ENCODE measurements at regions not wholly inside any gene's neighbourhood (a gene's known extent, or its start where the extent isn't known, plus 50 kb on each side); places are given as distances from the start of the nearest gene placed in this dataset.

DNA sequence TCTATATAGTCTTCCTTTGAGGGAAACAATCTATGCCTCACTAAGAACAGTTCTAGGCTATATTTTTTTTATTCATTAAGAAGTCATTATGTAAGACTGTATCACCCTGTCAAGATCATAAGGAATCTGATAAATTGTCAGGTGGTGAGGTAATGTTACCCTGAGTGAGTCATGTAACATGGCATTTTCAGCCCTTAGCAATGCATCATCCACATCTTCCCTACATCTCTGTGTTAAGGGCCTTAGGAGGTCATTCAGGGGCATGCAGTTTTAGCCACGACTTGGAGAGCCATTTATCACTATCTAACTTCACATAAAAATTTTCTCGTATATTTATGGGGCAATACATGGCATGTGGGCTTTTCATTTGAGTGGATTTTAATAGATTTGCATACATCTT, 924.5 kb upstream of the MBL2 start:
- 55 to 59% (median 57%) methylated on average over 2 of the region's 2 CpGs for WGBS, 3 donors
- H3K9me3 ChIP-seq = no peaks in the 10 kb centered on the region
- no peaks in the 10 kb centered on the region for H3K27me3 ChIP-seq
- no peaks in the 10 kb centered on the region for H3K4me1 ChIP-seq (ENCODE audit: insufficient read depth)
- H3K36me3 ChIP-seq = no peaks in the 10 kb centered on the region
- intact Hi-C loops (cut with DNase I) = no loop called here
- no peak for DNase-seq
- no peak for TF ChIP-seq EP300 (IDR thresholded peaks at IDR 0.05)
- TF ChIP-seq POLR2A (IDR thresholded peaks at IDR 0.05) = no peak
- TF ChIP-seq, protein P1, sequence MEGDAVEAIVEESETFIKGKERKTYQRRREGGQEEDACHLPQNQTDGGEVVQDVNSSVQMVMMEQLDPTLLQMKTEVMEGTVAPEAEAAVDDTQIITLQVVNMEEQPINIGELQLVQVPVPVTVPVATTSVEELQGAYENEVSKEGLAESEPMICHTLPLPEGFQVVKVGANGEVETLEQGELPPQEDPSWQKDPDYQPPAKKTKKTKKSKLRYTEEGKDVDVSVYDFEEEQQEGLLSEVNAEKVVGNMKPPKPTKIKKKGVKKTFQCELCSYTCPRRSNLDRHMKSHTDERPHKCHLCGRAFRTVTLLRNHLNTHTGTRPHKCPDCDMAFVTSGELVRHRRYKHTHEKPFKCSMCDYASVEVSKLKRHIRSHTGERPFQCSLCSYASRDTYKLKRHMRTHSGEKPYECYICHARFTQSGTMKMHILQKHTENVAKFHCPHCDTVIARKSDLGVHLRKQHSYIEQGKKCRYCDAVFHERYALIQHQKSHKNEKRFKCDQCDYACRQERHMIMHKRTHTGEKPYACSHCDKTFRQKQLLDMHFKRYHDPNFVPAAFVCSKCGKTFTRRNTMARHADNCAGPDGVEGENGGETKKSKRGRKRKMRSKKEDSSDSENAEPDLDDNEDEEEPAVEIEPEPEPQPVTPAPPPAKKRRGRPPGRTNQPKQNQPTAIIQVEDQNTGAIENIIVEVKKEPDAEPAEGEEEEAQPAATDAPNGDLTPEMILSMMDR (IDR thresholded peaks at IDR 0.05) = no peak
- no peak overlapping the region for H3K4me3 ChIP-seq
- H3K27ac ChIP-seq = no peak overlapping the region

DNA sequence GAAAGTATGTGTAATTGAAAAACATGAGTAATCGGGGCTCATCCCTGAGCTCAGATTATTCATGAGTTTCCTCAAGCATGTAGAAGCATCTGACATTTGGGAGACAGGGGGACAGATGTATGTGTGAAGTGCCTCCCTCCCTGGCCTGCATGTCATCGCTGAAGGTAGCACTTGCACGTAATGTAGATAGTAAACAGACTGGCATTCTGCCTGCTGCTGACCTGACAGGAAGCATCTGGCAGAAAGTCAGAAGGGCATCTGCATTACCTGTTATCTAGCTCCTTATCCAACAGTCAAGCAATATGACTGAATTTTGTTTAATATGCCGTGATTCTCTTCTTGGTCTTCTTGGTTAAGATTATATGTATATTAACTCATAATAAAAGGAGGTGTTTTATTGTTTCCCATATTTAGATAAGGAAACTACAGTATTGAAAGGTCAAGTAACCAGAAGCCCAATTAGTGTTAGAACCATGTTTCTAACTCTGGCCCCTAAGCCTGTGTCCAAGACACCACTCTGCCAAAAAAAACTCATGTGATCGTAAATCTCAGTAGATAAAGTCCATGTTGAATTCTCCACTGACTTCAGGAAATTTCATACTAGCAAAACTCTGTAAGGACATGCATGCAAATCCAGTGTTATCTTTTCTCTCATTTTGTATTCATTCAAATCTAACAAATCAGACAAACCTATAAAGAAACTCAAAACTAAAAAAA, 918.1 kb upstream of the MBL2 start:
- H3K27me3 ChIP-seq = no peaks in the 10 kb centered on the region
- H3K4me1 ChIP-seq (ENCODE audit: insufficient read depth) = no peaks in the 10 kb centered on the region
- no peaks in the 10 kb centered on the region for H3K36me3 ChIP-seq
- H3K27ac ChIP-seq = no peak overlapping the region
- H3K9me3 ChIP-seq = no peaks in the 10 kb centered on the region
- DNase-seq = no peak
- intact Hi-C loops (cut with DNase I) = no loop called here
- WGBS, 3 donors = 23 to 36% (median 31%) methylated on average over 5 of the region's 5 CpGs
- TF ChIP-seq, protein P1 (IDR thresholded peaks at IDR 0.05) = no peak
- no peak for TF ChIP-seq POLR2A (IDR thresholded peaks at IDR 0.05)
- no peak for TF ChIP-seq EP300 (IDR thresholded peaks at IDR 0.05)
- H3K4me3 ChIP-seq = no peak overlapping the region

DNA sequence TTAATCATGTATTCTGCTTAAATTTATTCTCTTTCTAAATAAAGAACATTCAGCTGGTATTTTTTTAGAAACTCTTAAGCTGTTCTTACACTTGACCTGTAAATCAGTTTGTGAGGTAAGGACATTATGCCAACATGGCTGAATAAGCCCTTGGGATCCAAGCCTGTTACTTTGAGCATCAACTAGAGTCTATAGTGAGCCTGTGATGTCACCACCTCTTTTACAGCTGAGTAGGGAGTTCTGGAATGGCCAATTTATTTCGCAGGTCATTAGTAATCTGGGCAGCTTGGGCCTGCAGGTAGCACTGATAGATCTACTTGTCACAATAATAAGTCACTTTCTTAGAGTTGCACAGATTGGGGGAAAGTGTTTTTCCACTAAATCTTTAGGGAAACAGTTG, 915.2 kb upstream of the MBL2 start:
- Histone ChIP-seq H3K9me3 (no peaks in the 10 kb centered on the region), H3K27me3 (no peaks in the 10 kb centered on the region), H3K27ac (no peak overlapping the region), H3K4me1 (ENCODE audit: insufficient read depth) (no peaks in the 10 kb centered on the region), H3K4me3 (no peak overlapping the region), H3K36me3 (no peaks in the 10 kb centered on the region)
- intact Hi-C loops (cut with DNase I) = no loop called here
- WGBS, 3 donors = 88 to 97% (median 92%) methylated on average over 1 of the region's 1 CpG
- no peak for DNase-seq
- TF ChIP-seq POLR2A (IDR thresholded peaks at IDR 0.05) = no peak

DNA sequence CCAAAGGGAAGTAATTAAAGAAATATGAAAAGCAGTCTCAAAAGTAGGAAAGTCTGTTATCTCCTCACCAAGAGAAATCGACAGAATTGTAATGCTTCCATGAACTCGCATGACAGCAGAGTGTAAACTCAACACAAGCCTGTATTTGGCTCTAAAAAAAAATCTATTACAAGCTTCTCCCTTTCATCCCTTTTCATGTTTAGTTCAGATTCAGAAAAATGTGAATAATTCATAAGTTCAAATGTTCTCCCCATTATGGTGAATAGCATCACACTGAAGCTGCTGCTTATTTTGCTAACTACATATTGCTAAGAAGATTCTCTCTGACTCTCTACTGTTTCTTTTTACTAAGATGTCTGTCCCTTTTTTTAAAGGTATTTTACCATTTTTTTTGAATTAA, 910.3 kb upstream of the MBL2 start:
- DNase-seq = no peak
- Histone ChIP-seq H3K27me3 (no peaks in the 10 kb centered on the region), H3K9me3 (no peaks in the 10 kb centered on the region), H3K4me3 (no peak overlapping the region), H3K27ac (no peak overlapping the region), H3K36me3 (no peaks in the 10 kb centered on the region), H3K4me1 (ENCODE audit: insufficient read depth) (no peaks in the 10 kb centered on the region)
- intact Hi-C loops (cut with DNase I) = no loop called here
- TF ChIP-seq, protein P1 (IDR thresholded peaks at IDR 0.05) = no peak
- TF ChIP-seq EP300 (IDR thresholded peaks at IDR 0.05) (no peak), POLR2A (IDR thresholded peaks at IDR 0.05) (no peak)
- WGBS, 3 donors = 57 to 66% (median 60%) methylated on average over 2 of the region's 2 CpGs

DNA sequence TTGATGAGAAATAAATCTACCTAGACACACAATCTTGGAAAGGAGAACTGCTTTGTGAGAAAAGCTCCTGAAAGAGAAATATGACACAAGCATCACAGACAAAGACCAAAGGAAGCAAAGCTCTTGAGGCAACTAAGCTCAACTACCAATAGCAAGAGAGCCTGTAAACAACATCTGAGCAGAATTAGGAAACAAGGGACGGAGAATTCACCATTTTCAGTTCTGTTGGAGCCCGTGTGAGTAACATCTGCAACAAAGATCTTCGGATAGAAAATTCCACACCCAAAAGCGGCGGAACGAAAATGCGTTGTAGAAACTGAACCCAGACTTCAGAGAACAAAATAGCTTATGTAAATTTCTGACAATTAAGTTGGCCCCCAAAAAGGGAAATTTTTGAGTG, 909.9 kb upstream of the MBL2 start:
- WGBS, 3 donors = 90 to 93% (median 92%) methylated on average over 7 of the region's 7 CpGs

More for the DNA sequence above, 909.9 kb upstream of the MBL2 start:
- H3K36me3 ChIP-seq = no peaks in the 10 kb centered on the region
- no peak overlapping the region for H3K4me3 ChIP-seq
- no peaks in the 10 kb centered on the region for H3K9me3 ChIP-seq
- no peak for DNase-seq
- no peak overlapping the region for H3K27ac ChIP-seq
- no peak for TF ChIP-seq EP300 (IDR thresholded peaks at IDR 0.05)
- no peak for TF ChIP-seq POLR2A (IDR thresholded peaks at IDR 0.05)
- intact Hi-C loops (cut with DNase I) = no loop called here
- no peaks in the 10 kb centered on the region for H3K4me1 ChIP-seq (ENCODE audit: insufficient read depth)
- no peaks in the 10 kb centered on the region for H3K27me3 ChIP-seq
